ENCODE measurements at regions not wholly inside any gene's neighbourhood (a gene's known extent, or its start where the extent isn't known, plus 50 kb on each side); places are given as distances from the start of the nearest gene placed in this dataset.

GRCh38 chr1:201660931-201661822 is 122.2 kb downstream of the NAV1 start:
- DNase-seq: no peak

- DNase-seq: no peak
These were observed 123.0 kb downstream of the NAV1 start for GRCh38 chr1:201661823-201662359.

GRCh38 chr1:201662646-201663045 is 123.7 kb downstream of the NAV1 start:
- no peak for DNase-seq

DNA sequence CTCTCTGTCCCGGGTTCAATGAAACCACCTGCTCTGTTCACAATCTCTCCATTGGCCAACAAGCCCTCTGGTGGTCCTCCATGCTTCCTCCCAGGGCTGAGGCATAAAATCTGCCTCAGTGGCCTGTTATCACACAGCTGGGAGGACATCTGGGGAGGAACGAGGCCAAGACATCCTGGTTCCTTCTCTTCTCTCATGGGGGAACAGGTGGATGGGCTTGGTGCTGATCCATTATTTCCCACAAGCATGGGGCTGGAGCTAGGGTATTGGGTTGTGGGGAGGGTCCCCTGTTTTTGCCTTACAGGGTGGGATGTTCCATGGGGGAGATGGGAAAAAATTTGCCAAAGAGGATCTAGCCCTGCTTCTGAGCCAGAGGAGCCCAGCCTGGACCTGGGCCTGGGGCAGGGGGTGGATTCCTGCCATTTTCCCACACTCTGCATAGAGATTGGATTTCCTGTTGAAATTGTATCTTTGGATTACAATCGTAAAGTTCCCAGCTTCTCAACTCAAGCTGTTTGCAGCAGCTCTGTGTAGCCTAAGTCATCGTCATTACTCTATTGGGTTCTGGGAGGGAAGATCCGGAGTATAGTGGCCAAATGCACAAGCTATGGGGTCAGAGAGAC is 124.7 kb downstream of the NAV1 start:
- DNase-seq: no peak

DNA sequence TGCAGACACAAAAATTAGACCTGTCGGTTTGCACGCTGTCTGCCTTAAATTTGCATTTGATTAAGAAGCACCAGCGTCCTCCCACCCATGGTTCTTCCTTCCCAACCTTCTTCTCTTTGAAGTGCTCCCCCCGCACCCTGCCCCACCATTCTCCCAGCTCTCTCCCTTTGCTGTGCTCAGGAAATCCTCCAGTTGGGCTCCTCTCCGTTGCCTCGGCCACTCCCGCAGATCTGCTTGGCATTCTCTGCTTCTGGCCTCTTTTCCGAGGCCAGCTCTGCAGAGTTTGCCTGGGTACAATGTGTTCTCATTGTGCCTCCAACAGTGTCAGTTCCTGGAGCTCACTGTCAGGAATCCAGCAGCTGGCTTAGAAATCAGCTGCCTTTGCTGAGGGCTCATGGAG is 126.1 kb downstream of the NAV1 start:
- no peak for DNase-seq

DNA sequence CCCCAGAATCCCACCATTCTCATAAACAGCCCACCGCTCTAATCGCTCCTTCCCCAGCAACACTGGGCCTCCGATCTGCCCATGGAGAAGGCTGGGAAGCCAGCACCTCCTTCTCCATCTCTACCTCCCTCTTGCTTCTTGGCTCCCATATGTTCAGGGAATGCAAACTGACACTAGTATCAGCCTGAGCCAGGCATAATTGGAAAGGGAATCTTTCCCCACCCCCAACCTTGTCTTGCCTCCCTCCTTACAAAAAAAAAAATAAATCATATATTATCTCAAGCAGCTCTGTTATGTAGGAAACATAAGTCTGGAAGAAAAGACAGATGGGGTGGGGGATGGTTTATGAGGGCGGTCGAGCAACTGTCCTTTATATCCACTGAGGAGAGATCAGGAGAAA is 127.2 kb downstream of the NAV1 start:
- no peak for DNase-seq

GRCh38 chr1:201666645-201667044 is 127.7 kb downstream of the NAV1 start:
- DNase-seq: no peak

- DNase-seq: no peak
These were observed 128.6 kb downstream of the NAV1 start for GRCh38 chr1:201667479-201667878.

DNA sequence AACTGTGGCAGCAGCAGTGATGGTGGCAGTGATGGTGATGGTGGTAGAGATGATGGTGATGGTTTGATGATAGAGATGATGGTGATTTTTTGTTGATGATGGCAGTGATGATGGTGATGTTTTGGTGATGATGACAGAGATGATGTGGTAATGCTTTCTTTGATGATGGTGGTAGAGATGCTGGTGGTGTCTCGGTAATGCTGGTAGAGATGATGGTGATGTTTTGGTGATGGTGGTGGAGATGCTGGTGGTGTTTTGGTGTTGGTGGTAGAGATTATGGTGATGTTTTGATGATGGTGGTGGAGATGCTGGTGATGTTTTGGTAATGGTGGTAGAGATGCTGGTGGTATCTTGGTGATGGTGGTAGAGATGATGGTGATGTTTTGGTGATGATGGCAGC is 131.6 kb downstream of the NAV1 start:
- DNase-seq: no peak

- DNase-seq: no peak
These were observed 133.8 kb downstream of the NAV1 start for GRCh38 chr1:201672685-201673084.

DNA sequence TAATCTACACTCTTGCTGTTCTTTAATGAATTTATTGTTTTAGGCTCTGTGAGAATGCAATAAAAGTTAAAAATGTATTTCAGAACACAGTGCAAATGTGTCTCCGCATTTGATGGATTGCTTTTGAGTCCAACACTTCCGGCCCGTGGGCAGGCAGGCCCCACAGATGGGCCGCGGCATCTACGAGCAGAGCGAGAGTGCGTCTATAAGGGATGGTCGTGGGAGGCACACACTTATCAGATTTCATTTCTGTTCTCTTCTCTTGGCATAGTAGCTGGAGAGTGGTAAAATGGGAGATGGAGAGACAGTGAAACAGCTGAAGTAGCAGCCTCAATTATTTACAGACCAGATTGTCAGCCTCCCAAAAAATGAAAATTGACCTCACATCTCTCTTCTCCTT is 134.2 kb downstream of the NAV1 start:
- DNase-seq: no peak

- no peak for DNase-seq
These were observed 135.0 kb downstream of the NAV1 start for GRCh38 chr1:201673915-201674314.

- no peak for DNase-seq
These were observed 136.2 kb downstream of the NAV1 start for GRCh38 chr1:201675143-201675542.

GRCh38 chr1:201676197-201676596 is 137.3 kb downstream of the NAV1 start:
- no peak for DNase-seq

DNA sequence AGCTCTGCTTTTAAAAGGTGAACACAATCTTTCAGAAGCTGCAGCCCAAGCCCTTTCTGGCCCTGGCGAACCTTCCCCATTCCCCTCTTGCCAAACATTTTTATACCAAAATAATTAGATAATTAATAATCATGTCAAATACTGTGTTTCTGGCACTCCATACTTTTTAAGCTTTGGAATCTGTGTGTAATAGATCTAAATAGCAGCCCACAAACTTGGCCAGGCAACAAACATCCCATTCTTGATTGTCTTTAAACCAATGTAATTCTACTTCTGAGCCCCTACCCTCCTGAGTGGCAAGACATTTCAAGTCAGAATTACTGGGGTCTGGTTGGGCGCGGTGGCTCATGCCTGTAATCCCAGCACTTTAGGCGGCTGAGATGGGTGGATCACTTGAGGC is 137.7 kb downstream of the NAV1 start:
- no peak for DNase-seq

GRCh38 chr1:201678264-201679101 is 139.6 kb downstream of the NAV1 start:
- no peak for DNase-seq

DNA sequence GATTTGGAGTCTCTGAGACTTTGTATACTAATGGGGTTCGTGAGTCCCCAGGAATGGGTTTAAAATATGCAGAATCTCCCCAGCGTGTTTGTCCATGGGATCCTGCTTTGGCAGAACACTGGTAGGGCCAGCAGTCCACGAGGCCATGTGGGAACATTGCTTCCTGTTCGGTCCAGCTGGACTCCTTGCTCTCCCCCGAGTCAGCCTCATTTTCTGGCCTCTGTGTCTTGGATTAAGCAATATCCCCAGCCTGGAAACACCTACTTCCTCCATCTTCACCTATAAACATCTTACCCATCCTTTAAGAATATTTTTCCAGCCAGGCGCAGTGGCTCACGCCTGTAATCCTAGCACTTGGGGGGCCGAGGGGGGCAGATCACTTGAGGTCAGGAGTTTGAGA is 142.4 kb downstream of the NAV1 start:
- no peak for DNase-seq

DNA sequence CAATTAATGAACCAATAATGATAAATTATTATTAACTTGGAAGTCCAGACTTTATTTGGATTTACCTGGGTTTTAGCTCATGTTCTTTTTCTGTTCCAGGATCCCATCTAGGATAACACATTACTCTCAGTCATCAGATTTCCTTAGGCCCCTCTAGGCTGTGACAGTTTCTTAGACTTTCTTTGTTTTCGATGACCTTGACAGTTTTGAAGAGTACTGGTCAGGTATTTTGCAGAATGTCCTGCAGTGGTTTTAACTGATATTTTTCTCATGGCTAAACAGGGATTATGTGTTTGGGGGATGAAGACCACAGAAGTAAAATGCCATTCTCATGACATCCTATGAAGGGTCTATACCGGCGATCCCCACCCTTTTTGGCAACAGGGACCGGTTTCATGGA is 144.0 kb downstream of the NAV1 start:
- DNase-seq: no peak

GRCh38 chr1:201683397-201683796 is 144.5 kb downstream of the NAV1 start:
- no peak for DNase-seq

DNA sequence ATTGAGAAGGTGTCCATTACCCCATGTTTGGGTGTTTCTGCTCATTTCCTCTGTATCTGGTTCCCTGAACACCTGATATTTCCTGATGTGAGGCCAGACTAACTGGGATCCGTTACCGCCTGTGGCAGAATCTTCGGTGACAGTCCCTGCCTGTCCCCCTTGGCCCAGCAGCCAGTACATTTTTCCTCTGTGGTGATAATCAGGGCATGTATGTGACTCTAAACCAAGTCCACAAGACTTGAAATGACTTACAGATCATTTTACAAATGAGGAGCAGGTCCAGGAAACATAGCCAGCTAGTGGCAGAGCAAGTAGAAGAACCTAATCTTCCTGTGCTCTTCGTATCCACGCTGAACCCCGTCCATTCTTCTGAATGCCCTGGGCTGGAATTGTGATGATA is 143.5 kb upstream of the IPO9 start:
- DNase-seq: no peak

- DNase-seq: peak; percentile 32
These were observed 142.1 kb upstream of the IPO9 start for GRCh38 chr1:201686714-201687455.

DNA sequence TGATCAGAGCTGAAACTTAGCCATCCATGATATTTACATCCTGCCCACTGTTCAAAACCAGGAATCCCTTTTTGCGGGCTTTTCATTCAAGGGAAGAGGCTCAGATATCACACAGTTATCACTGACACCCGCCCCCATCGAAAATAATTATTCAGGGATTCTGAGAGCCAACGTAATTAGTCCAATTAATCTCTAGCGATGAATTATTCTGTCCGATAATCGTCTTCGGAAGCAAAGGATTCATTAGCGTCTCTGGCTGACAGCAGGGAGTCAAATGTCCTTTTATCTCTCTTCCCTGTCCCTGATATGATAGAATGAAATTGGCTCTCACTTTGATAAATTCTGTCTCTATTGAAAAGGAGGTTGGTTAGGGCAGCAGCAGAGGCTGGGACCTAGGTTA is 140.4 kb upstream of the IPO9 start:
- no peak for DNase-seq

DNA sequence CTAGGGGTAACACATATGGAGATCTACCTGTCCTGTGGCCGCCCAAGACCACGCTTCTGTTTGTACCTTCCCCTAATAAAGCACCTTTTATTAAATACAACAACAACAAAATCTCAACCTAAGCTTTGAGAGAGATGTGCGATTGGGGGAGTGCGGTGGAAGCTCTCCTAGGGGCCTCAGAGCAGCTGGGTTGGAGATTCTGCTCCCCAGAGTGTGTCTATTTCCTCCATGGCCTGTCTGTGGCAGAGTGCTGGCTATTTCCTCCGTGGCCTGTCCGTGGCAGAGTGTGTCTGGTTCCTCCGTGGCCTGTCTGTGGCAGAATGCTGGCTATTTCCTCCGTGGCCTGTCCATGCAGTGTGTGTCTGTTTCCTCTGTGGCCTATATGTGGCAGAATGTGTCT is 139.3 kb upstream of the IPO9 start:
- DNase-seq: no peak

Measured in NCI-H774 (cell line).